ENCODE measurements at regions not wholly inside any gene's neighbourhood (a gene's known extent, or its start where the extent isn't known, plus 50 kb on each side); places are given as distances from the start of the nearest gene placed in this dataset.

- TF ChIP-seq ZNF407 (IDR thresholded peaks at IDR 0.05; ENCODE audit: low read depth): no peak
- TF ChIP-seq HDAC6 (IDR thresholded peaks at IDR 0.05; ENCODE audit: low read depth, low read length): no peak
- TF ChIP-seq TEAD4 (IDR thresholded peaks at IDR 0.05; ENCODE audit: low read length): no peak
- TF ChIP-seq TEAD4 (CRISPR knock-in tag; IDR thresholded peaks at IDR 0.05; ENCODE audit: borderline replicate concordance): no peak
- peak; percentile 64 for TF ChIP-seq NFIX (CRISPR knock-in tag; IDR thresholded peaks at IDR 0.05; ENCODE audit: low read depth)
- no peak for TF ChIP-seq CGGBP1 (CRISPR knock-in tag; IDR thresholded peaks at IDR 0.05)
- no peak for TF ChIP-seq ZNF41 (CRISPR knock-in tag; conservative IDR thresholded peaks at IDR 0.05)
These were observed 442.7 kb downstream of the SATB2 start (continued) for GRCh38 chr2:199015072-199015471.
